B cell (primary cell): ENCODE measurements at regions not wholly inside any gene's neighbourhood (a gene's known extent, or its start where the extent isn't known, plus 50 kb on each side); places are given as distances from the start of the nearest gene placed in this dataset.

Source experiments
- ATAC-seq: fragments of 200-7000 bp; cut with Tn5 transposase; one replicate; pipeline ENCODE4 v1.10.0; 2021; ENCODE audit warnings: low read depth, mild to moderate bottlenecking, moderate number of reproducible peaks, moderate library complexity
- CTCF ChIA-PET: fragments of 350-600 bp; sonication (Branson Sonifier 250); formaldehyde crosslinking; loops from one replicate; lab custom pipeline; 2021; ENCODE audit warnings: antibody characterized with exemption, inconsistent platforms; lab: Charles Lee
- POLR2A ChIA-PET: fragments of 350-600 bp; sonication (Branson Sonifier 250); formaldehyde crosslinking; loops from one replicate; lab custom pipeline; 2021; ENCODE audit warnings: antibody characterized with exemption; lab: Charles Lee
- DNase-seq: peaks from one replicate; pipeline ENCODE4 v3.0.0; 2013
- H2AFZ ChIP-seq: 2 replicates; pipeline ENCODE4 v1.6.1; 2012; ENCODE audit warnings: mild to moderate bottlenecking, low read depth, low read length; ENCODE audit not compliant: insufficient read depth, poor library complexity, severe bottlenecking
- H3K27ac ChIP-seq, 2 donors: 1 replicate in 1 of 2; 2 replicates in 1 of 2; pipeline ENCODE4 v1.5.1; 2012 to 2013; ENCODE audit warnings: low read length in 2 of 2, mild to moderate bottlenecking in 2 of 2, moderate library complexity in 1 of 2
- H3K27me3 ChIP-seq, 4 experiments: fragments of 200-600 bp in 1 of 4; sonication (generic) in 1 of 4; replicated peaks in 1 of 4; 1 replicate in 2 of 4; 2 replicates in 2 of 4; pipeline versions ENCODE4 v1.6.1 to v1.7.0; 2013 to 2016; ENCODE audit warnings: low read length in 3 of 4, mild to moderate bottlenecking in 2 of 4, mixed read lengths in 1 of 4, moderate library complexity in 1 of 4; ENCODE audit not compliant: insufficient read depth in 4 of 4, control insufficient read depth in 3 of 4; ENCODE audit errors: control extremely low read depth in 1 of 4
- H3K36me3 ChIP-seq, 2 experiments: replicated peaks in 1 of 2; 1 replicate in 1 of 2; 2 replicates in 1 of 2; pipeline versions ENCODE4 v1.6.1 to v1.7.1; 2013; ENCODE audit warnings: low read length in 1 of 2; ENCODE audit not compliant: insufficient read depth in 2 of 2, control insufficient read depth in 1 of 2; ENCODE audit errors: control extremely low read depth in 1 of 2, extremely low read depth in 1 of 2
- H3K4me1 ChIP-seq, 2 donors: fragments of 200-600 bp in 1 of 2; sonication (generic) in 1 of 2; 1 replicate in 1 of 2; 2 replicates in 1 of 2; pipeline versions ENCODE4 v1.5.1 to v1.6.1; 2013 to 2017; ENCODE audit warnings: low read length in 2 of 2; ENCODE audit not compliant: control insufficient read depth in 2 of 2, insufficient read depth in 2 of 2
- H3K4me2 ChIP-seq: replicated peaks from 2 replicates; pipeline ENCODE3; 2012; ENCODE audit warnings: mild to moderate bottlenecking, low read depth, low read length; ENCODE audit not compliant: poor library complexity, severe bottlenecking
- H3K4me3 ChIP-seq, 5 experiments: fragments of 200-600 bp in 1 of 5; sonication (generic) in 1 of 5; 1 replicate in 3 of 5; 2 replicates in 2 of 5; pipeline versions ENCODE4 v1.5.1 to v1.7.0; 2011 to 2016; ENCODE audit warnings: low read length in 4 of 5, mild to moderate bottlenecking in 4 of 5, low read depth in 2 of 5, control low read depth in 1 of 5, moderate library complexity in 1 of 5; ENCODE audit not compliant: insufficient read depth in 1 of 5; ENCODE audit errors: control extremely low read depth in 1 of 5, extremely low read depth in 1 of 5
- H3K79me2 ChIP-seq: fragments of 200-600 bp; sonication (generic); one replicate; pipeline ENCODE4 v1.6.0; 2016; ENCODE audit warnings: low read length; ENCODE audit not compliant: control insufficient read depth, insufficient read depth
- H3K9ac ChIP-seq: fragments of 200-600 bp; sonication (generic); 2 replicates; pipeline ENCODE4 v1.6.1; 2017; ENCODE audit warnings: mild to moderate bottlenecking, low read length, moderate library complexity
- H3K9me3 ChIP-seq, 3 donors: one replicate each; pipeline versions ENCODE4 v1.6.1 to v1.7.1; 2013; ENCODE audit warnings: low read length in 2 of 3; ENCODE audit not compliant: control insufficient read depth in 2 of 3, insufficient read depth in 1 of 3; ENCODE audit errors: control extremely low read depth in 1 of 3
- H4K20me1 ChIP-seq: 2 replicates; pipeline ENCODE4 v1.6.0; 2012; ENCODE audit warnings: mild to moderate bottlenecking, low read length; ENCODE audit not compliant: insufficient read depth, control insufficient read depth, poor library complexity, severe bottlenecking
- H3K27ac Mint-ChIP-seq: one replicate; pipeline ENCODE4 v1.8.0; 2021; ENCODE audit warnings: mixed read lengths
- H3K27me3 Mint-ChIP-seq: one replicate; pipeline ENCODE4 v1.8.0; 2021; ENCODE audit warnings: mixed read lengths
- H3K4me1 Mint-ChIP-seq: one replicate; pipeline ENCODE4 v1.8.0; 2021; ENCODE audit warnings: mixed read lengths
- H3K4me3 Mint-ChIP-seq: one replicate; pipeline ENCODE4 v1.8.0; 2021; ENCODE audit warnings: mixed read lengths
- H3K9me3 Mint-ChIP-seq: one replicate; pipeline ENCODE4 v1.8.0; 2022; ENCODE audit warnings: mixed read lengths; ENCODE audit not compliant: insufficient read depth
- EZH2 ChIP-seq: IDR thresholded peaks from 2 replicates; pipeline ENCODE4 v1.6.1; 2012; ENCODE audit warnings: borderline replicate concordance, low read depth, mild to moderate bottlenecking, moderate library complexity, low read length; ENCODE audit not compliant: insufficient read depth, poor library complexity, severe bottlenecking
- WGBS: methylation state at CpG from one replicate; pipeline ENCODE4 v1.1.5; 2013; ENCODE audit warnings: missing lambda C conversion rate; ENCODE audit not compliant: insufficient coverage; 5-methylcytosine and 5-hydroxymethylcytosine counted together
- intact Hi-C: fragments of 100-400 bp; cut with micrococcal nuclease; formaldehyde crosslinking; loops from one replicate; pipeline ENCODE4 v1.10.0; 2022
- TF ChIP-seq, protein P1 (sequence below): fragments of 200-600 bp; IDR thresholded peaks from one replicate; pipeline ENCODE4 v1.8.0; 2022; ENCODE audit warnings: antibody characterized with exemption, mild to moderate bottlenecking

- no peak overlapping the region for H3K4me2 ChIP-seq
- H3K9ac ChIP-seq: no peak overlapping the region
- H3K36me3 ChIP-seq: no peaks in the 10 kb centered on the region
- no peaks in the 10 kb centered on the region for H3K27me3 ChIP-seq
- TF ChIP-seq, protein P1, sequence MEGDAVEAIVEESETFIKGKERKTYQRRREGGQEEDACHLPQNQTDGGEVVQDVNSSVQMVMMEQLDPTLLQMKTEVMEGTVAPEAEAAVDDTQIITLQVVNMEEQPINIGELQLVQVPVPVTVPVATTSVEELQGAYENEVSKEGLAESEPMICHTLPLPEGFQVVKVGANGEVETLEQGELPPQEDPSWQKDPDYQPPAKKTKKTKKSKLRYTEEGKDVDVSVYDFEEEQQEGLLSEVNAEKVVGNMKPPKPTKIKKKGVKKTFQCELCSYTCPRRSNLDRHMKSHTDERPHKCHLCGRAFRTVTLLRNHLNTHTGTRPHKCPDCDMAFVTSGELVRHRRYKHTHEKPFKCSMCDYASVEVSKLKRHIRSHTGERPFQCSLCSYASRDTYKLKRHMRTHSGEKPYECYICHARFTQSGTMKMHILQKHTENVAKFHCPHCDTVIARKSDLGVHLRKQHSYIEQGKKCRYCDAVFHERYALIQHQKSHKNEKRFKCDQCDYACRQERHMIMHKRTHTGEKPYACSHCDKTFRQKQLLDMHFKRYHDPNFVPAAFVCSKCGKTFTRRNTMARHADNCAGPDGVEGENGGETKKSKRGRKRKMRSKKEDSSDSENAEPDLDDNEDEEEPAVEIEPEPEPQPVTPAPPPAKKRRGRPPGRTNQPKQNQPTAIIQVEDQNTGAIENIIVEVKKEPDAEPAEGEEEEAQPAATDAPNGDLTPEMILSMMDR: no peak
- no peak for TF ChIP-seq EZH2
- H3K27ac ChIP-seq: no peak overlapping the region
- POLR2A ChIA-PET: no interaction called here
- CTCF ChIA-PET: no interaction called here
- no peak overlapping the region for H2AFZ ChIP-seq
- H3K4me1 ChIP-seq: no peaks in the 10 kb centered on the region
- DNase-seq: no peak
- no peaks in the 10 kb centered on the region for H3K9me3 Mint-ChIP-seq
- no peaks in the 10 kb centered on the region for H4K20me1 ChIP-seq
- no peak overlapping the region for H3K27ac Mint-ChIP-seq
- H3K4me3 Mint-ChIP-seq: no peak overlapping the region
- no peak overlapping the region for H3K4me3 ChIP-seq
- H3K27me3 Mint-ChIP-seq: no peaks in the 10 kb centered on the region
- H3K79me2 ChIP-seq: no peaks in the 10 kb centered on the region
- no peaks in the 10 kb centered on the region for H3K9me3 ChIP-seq
- no peak for ATAC-seq
- H3K4me1 Mint-ChIP-seq: no peaks in the 10 kb centered on the region
- 100% methylated on average over 1 of the region's 2 CpGs for WGBS
- intact Hi-C loops: no loop called here
Observed at GRCh38 chr5:110256298-110256697, 470.2 kb downstream of the TMEM232 start.

- no peaks in the 10 kb centered on the region for H3K9me3 Mint-ChIP-seq
- intact Hi-C loops: no loop called here
Observed at GRCh38 chr5:110257971-110258370, 468.5 kb downstream of the TMEM232 start.

More at GRCh38 chr5:110257971-110258370, 468.5 kb downstream of the TMEM232 start:
- Mint-ChIP-seq H3K4me3 (no peak overlapping the region), H3K27me3 (no peaks in the 10 kb centered on the region), H3K27ac (no peak overlapping the region), H3K4me1 (no peaks in the 10 kb centered on the region)
- H3K79me2 ChIP-seq: no peaks in the 10 kb centered on the region
- ATAC-seq (no peak), DNase-seq (no peak)
- H3K27me3 ChIP-seq: no peaks in the 10 kb centered on the region
- H3K9ac ChIP-seq: no peak overlapping the region
- no peak overlapping the region for H2AFZ ChIP-seq
- H3K4me1 ChIP-seq: no peaks in the 10 kb centered on the region
- H3K9me3 ChIP-seq: no peaks in the 10 kb centered on the region
- H3K27ac ChIP-seq: no peak overlapping the region
- H3K4me3 ChIP-seq: no peak overlapping the region
- WGBS: 75% methylated on average over 6 of the region's 6 CpGs
- CTCF ChIA-PET: no interaction called here
- H3K4me2 ChIP-seq: no peak overlapping the region
- POLR2A ChIA-PET: no interaction called here
- no peaks in the 10 kb centered on the region for H4K20me1 ChIP-seq
- no peak for TF ChIP-seq EZH2
- TF ChIP-seq, protein P1: no peak
- H3K36me3 ChIP-seq: no peaks in the 10 kb centered on the region
